ENCODE measurements at regions not wholly inside any gene's neighbourhood (a gene's known extent, or its start where the extent isn't known, plus 50 kb on each side); places are given as distances from the start of the nearest gene placed in this dataset.

DNA sequence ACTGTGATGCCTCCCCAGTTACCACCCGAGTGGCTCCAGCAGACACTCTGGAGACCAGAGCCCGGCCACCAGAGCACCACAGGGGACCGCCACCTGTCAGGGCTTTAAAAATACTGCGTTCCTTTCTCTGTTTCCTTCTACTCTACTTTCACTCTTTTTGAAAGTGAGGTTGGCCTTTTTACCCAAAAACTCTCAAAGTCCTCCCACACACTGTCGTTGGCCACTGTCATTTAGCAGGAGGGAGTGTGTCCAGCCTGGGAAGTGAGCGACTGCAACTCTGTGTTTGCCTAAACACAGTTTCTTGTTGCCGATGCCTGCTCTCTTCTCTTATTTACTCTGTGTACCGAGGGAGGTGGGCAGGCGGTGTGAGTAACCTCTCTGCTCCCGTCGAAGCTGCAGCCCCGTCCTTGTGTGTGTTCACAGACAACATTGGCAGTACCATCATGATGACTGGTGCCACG, 90.8 kb upstream of the CLDN5 start:
- Histone ChIP-seq H3K4me1 (no peaks in the 10 kb centered on the region), H3K36me3 (no peaks in the 10 kb centered on the region), H3K27me3 (ENCODE audit: low read depth) (no peaks in the 10 kb centered on the region), H3K27ac (no peak overlapping the region), H3K4me3 (no peak overlapping the region), H3K9me3 (no peaks in the 10 kb centered on the region)
- no peak for ATAC-seq
- intact Hi-C loops (cut with DNase I), result no loop called here
- no peak for DNase-seq
- TF ChIP-seq, protein P1, sequence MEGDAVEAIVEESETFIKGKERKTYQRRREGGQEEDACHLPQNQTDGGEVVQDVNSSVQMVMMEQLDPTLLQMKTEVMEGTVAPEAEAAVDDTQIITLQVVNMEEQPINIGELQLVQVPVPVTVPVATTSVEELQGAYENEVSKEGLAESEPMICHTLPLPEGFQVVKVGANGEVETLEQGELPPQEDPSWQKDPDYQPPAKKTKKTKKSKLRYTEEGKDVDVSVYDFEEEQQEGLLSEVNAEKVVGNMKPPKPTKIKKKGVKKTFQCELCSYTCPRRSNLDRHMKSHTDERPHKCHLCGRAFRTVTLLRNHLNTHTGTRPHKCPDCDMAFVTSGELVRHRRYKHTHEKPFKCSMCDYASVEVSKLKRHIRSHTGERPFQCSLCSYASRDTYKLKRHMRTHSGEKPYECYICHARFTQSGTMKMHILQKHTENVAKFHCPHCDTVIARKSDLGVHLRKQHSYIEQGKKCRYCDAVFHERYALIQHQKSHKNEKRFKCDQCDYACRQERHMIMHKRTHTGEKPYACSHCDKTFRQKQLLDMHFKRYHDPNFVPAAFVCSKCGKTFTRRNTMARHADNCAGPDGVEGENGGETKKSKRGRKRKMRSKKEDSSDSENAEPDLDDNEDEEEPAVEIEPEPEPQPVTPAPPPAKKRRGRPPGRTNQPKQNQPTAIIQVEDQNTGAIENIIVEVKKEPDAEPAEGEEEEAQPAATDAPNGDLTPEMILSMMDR (IDR thresholded peaks at IDR 0.05), result no peak

DNA sequence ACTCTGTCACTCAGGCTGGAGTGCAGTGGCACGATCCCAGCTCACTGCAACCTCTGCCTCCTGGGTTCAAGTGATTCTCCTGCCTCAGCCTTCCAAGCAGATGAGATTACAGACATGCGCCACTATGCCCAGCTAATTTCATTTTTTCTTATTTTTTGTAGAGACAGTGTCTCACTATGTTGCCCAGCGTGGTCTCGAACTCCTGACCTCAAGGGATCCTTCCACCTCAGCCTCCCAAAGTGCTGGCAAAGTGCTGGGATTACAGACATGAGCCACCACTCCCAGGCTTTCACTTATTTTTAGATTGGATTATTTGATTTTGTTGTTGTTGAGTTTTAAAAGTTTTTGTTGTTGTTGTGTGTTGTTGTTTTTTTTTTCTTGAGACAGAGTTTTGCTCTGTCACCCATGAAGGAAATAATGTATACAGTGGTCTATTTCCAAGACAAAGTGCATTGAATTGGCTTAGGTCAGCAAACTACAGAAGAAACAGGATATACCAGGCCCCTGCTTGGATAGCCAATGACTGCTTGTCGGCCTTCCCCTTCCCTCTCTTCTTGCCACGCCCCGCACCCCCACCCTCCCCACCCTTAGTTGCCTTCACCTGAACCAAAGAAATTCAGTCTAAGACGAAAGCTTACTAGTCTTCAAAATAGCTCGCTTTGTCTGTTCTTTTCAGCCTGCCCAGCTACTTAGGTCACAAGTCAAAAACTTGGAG, 91.8 kb upstream of the CLDN5 start:
- no peaks in the 10 kb centered on the region for H3K9me3 ChIP-seq
- H3K4me3 ChIP-seq, result no peak overlapping the region
- DNase-seq, result no peak
- H3K27me3 ChIP-seq (ENCODE audit: low read depth), result no peaks in the 10 kb centered on the region
- peaks cover 8% of the 10 kb centered on the region for H3K4me1 ChIP-seq
- TF ChIP-seq, protein P1 (IDR thresholded peaks at IDR 0.05), result no peak
- no peak for ATAC-seq
- no peaks in the 10 kb centered on the region for H3K36me3 ChIP-seq
- intact Hi-C loops (cut with DNase I), result no loop called here
- H3K27ac ChIP-seq, result no peak overlapping the region

DNA sequence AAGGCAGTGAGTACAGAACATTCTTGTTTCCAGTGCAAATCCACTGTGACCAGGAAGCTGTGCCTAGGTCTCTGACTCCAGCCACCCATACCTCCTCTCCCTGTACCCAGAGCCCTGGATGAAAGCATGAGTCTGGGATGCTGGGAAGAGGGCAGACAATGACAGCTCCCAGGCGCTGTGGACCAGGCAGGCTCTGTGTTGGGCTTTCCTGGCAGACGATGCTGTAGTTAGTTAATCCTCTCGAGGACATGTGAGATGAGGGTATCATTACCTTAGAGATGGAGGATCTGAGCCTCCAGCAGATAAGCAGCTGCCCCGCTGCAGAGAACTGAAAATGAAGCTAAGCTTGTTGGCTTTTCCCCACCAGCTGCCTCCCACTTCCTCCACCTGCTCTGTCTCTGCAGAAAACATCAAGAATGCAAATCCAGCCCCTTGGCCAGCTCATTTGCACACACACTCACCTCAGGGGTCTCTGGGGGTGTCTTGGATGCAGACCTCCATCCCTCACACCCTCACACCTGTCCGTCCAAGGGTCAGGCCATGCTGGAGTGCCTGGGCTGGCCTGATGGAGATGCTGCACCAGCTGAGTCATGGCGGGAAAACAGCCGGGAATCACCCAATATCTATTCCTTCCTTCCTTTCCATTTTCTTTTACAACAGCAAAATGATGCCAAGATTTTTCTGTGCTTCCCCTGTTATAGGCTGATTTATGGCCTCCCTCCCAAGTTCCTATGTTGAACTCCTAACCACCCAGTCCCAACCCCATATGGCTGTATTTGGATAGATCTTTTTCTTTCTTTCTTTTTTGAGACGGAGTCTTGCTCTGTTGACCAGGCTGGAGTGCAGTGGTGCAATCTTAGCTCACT, 94.9 kb upstream of the SEPTIN5 start:
- Histone ChIP-seq H3K4me3 (no peak overlapping the region), H3K36me3 (no peaks in the 10 kb centered on the region), H3K27ac (no peak overlapping the region), H3K27me3 (ENCODE audit: low read depth) (no peaks in the 10 kb centered on the region), H3K4me1 (peaks cover 23% of the 10 kb centered on the region), H3K9me3 (no peaks in the 10 kb centered on the region)
- DNase-seq, result no peak
- TF ChIP-seq, protein P1 (IDR thresholded peaks at IDR 0.05), result no peak
- intact Hi-C loops (cut with DNase I), result loop anchor here (10.0 kb wide), 1 partner anchor 125 kb away; no protein-coding TSS in a partner anchor
- ATAC-seq, result no peak

DNA sequence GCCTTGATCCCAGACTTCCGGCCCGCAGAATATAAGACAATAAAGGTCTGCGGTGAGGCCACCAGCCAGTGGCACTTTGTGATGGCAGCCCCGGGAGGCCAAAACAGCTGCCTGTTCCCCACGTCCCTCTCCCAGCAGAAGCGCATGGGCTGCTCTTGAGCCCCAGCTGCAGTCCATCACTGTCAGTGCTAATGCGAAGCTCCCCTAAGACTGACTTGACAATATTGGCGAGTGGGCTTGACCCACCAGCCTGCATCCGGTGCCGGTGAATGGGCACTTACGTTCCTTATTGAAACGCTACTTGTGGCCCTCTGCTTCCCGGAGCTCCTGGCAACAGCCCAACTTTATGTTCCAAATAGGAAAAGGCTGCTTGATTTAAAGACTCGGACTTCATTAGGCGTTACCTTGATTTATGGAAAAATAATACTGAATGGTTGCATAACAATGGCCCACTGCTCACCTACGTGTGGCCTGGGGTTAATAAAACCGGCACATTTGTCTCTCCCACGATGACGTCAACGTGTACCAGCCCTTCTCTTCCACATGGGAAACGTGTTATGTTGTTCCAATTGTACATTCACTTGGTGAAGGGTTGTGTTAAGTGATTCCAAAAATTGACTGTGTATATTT, 93.4 kb upstream of the SEPTIN5 start:
- Histone ChIP-seq H3K27ac (peak overlapping the region; percentile 77), H3K36me3 (no peaks in the 10 kb centered on the region), H3K4me1 (peaks cover 23% of the 10 kb centered on the region), H3K4me3 (no peak overlapping the region), H3K27me3 (ENCODE audit: low read depth) (no peaks in the 10 kb centered on the region), H3K9me3 (no peaks in the 10 kb centered on the region)
- ATAC-seq (peak; percentile 57 to 80), DNase-seq (peak; percentile 45)
- intact Hi-C loops (cut with DNase I), result loop anchor here (10.0 kb wide), 1 partner anchor 126 kb away; no protein-coding TSS in a partner anchor
- TF ChIP-seq, protein P1 (IDR thresholded peaks at IDR 0.05), result no peak

DNA sequence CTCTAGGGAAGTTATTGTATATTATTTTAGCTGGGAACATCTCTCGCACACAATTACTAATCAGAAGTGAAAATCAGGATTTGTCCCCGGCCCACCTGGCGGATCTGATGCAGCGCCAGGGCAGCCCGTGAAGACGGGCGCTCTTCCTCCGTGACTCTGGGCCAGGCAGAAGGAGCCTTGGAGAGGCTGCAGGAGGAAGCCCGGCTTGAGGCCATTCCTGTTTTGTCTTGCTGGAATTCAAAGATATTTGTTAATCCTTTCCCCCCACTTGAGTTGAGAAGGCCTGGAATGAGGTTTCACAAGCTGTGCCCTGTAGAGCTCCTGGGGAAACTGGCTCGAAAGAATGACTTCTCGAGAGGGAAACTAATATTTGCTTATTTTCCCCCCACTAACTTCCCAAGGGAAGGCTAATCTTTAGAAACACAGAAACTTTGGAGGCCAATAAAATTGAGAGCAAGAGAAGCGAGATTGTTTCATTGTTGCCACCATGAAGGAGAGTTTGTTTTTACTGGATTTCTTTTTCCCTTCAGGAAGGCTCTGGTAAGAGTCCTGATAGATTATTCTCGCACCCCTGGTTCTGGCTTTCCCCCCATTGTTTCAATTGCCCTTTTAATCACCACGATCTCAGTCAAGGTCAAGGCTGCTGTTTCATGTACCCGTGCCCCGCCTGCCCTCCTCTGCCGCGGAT, 92.8 kb upstream of the SEPTIN5 start:
- no peaks in the 10 kb centered on the region for H3K36me3 ChIP-seq
- H3K4me3 ChIP-seq, result no peak overlapping the region
- DNase-seq (no peak), ATAC-seq (peak; percentile 75 to 76)
- intact Hi-C loops (cut with DNase I), result loop anchor here (10.0 kb wide), 1 partner anchor 127 kb away; no protein-coding TSS in a partner anchor
- H3K27ac ChIP-seq, result peak overlapping the region; percentile 77
- H3K27me3 ChIP-seq (ENCODE audit: low read depth), result no peaks in the 10 kb centered on the region
- peaks cover 23% of the 10 kb centered on the region for H3K4me1 ChIP-seq
- TF ChIP-seq, protein P1 (IDR thresholded peaks at IDR 0.05), result no peak
- H3K9me3 ChIP-seq, result no peaks in the 10 kb centered on the region

Measured in lower lobe of right lung (tissue), 2 donors.